Tibial nerve (tissue), 3 donors: ENCODE measurements at regions not wholly inside any gene's neighbourhood (a gene's known extent, or its start where the extent isn't known, plus 50 kb on each side); places are given as distances from the start of the nearest gene placed in this dataset.

Experiments
- CTCF ChIP-seq, 5 experiments: fragments of 200-600 bp in 3 of 5; fragments of 450-650 bp in 2 of 5; sonication (generic) in 3 of 5; IDR thresholded peaks; one replicate each; pipeline ENCODE4 v1.5.1; 2016 to 2019; ENCODE audit warnings: antibody characterized with exemption in 5 of 5, mild to moderate bottlenecking in 3 of 5, moderate library complexity in 2 of 5
- POLR2A ChIP-seq, 2 donors: fragments of 450-650 bp; IDR thresholded peaks; one replicate each; pipeline ENCODE4 v1.6.1; 2017; ENCODE audit warnings: antibody characterized with exemption in 2 of 2, mild to moderate bottlenecking in 2 of 2, moderate library complexity in 2 of 2

- TF ChIP-seq CTCF (IDR thresholded peaks at IDR 0.05) (no peak), POLR2A (IDR thresholded peaks at IDR 0.05) (no peak)
Measured at GRCh38 chr13:107271227-107271626, 703.3 kb upstream of the ARGLU1 start.
